Activated B cell treated with CpG ODN at 0.5 μM for 24 hours (primary cell): ENCODE measurements at regions not wholly inside any gene's neighbourhood (a gene's known extent, or its start where the extent isn't known, plus 50 kb on each side); places are given as distances from the start of the nearest gene placed in this dataset.

Experiments used
- ATAC-seq: fragments of 200-7000 bp; cut with Tn5 transposase; one replicate; pipeline ENCODE4 v1.10.0; 2021; ENCODE audit warnings: low read depth, mild to moderate bottlenecking, moderate library complexity
- CTCF ChIA-PET: fragments of 350-600 bp; sonication (Branson Sonifier 250); formaldehyde crosslinking; loops from one replicate; lab custom pipeline; 2021; ENCODE audit warnings: antibody characterized with exemption; lab: Charles Lee
- POLR2A ChIA-PET: fragments of 350-600 bp; sonication (Branson Sonifier 250); formaldehyde crosslinking; loops from one replicate; lab custom pipeline; 2021; ENCODE audit warnings: antibody characterized with exemption; lab: Charles Lee
- DNase-seq: peaks from one replicate; pipeline ENCODE4 v3.0.0; 2022
- H3K27ac Mint-ChIP-seq: one replicate; pipeline ENCODE4 v1.8.0; 2020; ENCODE audit warnings: mixed read lengths
- H3K27me3 Mint-ChIP-seq: one replicate; pipeline ENCODE4 v1.8.0; 2021; ENCODE audit warnings: mixed read lengths
- H3K36me3 Mint-ChIP-seq: one replicate; pipeline ENCODE4 v1.8.0; 2021; ENCODE audit warnings: low read depth, mixed read lengths
- H3K4me1 Mint-ChIP-seq: one replicate; pipeline ENCODE4 v1.8.0; 2021; ENCODE audit warnings: mixed read lengths
- H3K4me3 Mint-ChIP-seq: one replicate; pipeline ENCODE4 v1.8.0; 2020; ENCODE audit warnings: mild to moderate bottlenecking, mixed read lengths
- H3K9me3 Mint-ChIP-seq: one replicate; pipeline ENCODE4 v1.8.0; 2020; ENCODE audit warnings: mixed read lengths
- intact Hi-C: fragments of 100-400 bp; cut with micrococcal nuclease; formaldehyde crosslinking; loops from one replicate; pipeline ENCODE4 v1.15.1; 2024
- TF ChIP-seq, protein P1 (sequence below): fragments of 200-600 bp; IDR thresholded peaks from one replicate; pipeline ENCODE4 v1.8.0; 2022; ENCODE audit warnings: antibody characterized with exemption, mild to moderate bottlenecking

DNA sequence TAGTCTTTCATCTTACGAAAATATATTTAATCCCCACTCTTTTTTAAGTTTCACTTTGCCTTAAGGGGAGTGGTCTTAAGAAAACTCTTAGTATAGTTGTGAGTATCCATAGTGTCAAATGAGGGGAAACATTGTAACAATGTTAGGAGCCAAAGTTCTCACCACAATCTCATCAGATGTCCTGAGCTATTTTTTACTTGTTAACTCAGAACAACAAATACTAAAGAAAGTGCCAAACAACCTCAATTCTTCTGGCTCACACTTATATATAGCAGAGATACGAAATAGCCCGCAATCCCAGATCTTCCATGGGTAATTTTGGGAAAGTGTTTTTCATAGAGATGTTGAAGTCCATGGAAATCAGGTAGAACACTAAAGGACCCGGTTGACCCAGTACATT is 194.0 kb upstream of the DMRT1 start:
- intact Hi-C loops = no loop called here
- H3K4me3 Mint-ChIP-seq = no peak overlapping the region
- TF ChIP-seq, protein P1, sequence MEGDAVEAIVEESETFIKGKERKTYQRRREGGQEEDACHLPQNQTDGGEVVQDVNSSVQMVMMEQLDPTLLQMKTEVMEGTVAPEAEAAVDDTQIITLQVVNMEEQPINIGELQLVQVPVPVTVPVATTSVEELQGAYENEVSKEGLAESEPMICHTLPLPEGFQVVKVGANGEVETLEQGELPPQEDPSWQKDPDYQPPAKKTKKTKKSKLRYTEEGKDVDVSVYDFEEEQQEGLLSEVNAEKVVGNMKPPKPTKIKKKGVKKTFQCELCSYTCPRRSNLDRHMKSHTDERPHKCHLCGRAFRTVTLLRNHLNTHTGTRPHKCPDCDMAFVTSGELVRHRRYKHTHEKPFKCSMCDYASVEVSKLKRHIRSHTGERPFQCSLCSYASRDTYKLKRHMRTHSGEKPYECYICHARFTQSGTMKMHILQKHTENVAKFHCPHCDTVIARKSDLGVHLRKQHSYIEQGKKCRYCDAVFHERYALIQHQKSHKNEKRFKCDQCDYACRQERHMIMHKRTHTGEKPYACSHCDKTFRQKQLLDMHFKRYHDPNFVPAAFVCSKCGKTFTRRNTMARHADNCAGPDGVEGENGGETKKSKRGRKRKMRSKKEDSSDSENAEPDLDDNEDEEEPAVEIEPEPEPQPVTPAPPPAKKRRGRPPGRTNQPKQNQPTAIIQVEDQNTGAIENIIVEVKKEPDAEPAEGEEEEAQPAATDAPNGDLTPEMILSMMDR = no peak
- no peaks in the 10 kb centered on the region for H3K9me3 Mint-ChIP-seq
- no peaks in the 10 kb centered on the region for H3K27me3 Mint-ChIP-seq
- ATAC-seq (no peak), DNase-seq (no peak)
- no peaks in the 10 kb centered on the region for H3K36me3 Mint-ChIP-seq
- POLR2A ChIA-PET = no interaction called here
- H3K27ac Mint-ChIP-seq = no peak overlapping the region
- CTCF ChIA-PET = no interaction called here
- peaks cover 37% of the 10 kb centered on the region for H3K4me1 Mint-ChIP-seq

DNA sequence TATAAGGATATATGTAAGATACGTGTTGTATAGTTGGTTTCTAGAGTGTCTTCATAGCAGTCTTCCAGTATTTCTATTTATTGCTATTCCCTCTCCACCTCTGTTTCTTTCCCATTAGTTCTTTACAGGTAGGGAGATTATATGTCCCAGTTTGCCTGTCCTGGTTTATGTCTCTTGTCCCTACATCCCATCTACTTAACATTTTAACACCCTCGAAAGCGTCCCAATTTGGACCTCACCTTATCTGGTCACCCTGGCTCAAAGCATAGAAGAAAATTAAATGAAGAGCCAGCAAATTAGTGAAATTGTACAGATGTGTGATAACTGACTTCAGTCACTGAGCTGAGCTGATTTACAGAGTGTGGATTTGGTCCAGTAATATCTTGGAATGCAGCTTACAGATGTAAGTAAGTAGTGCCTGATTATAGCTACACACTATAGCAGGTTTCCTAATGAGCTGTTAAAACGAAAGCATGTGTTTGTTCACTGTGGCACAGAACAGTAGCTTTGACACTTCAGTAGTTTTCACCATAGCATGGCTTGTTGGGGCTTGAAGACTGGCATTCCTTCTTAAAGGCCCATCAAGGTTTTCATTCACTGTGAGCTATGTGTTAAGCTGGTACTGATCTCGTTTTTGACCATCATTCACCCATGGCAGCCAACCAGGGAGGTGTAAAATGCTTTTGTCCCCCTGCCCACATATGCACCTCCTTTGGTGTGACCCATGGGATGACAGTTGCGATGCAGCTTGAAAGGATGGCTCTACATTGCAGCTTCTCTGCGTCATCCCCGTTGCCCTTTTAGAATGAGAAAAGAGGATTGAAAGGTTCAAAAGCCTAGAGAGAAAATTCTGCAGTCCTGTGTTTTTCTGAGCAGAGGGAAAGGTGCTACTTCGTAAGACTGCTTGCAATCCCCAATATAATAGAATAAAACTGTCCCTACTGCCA is 192.1 kb upstream of the DMRT1 start:
- H3K27ac Mint-ChIP-seq = no peak overlapping the region
- no peak overlapping the region for H3K4me3 Mint-ChIP-seq
- intact Hi-C loops = no loop called here
- ATAC-seq (no peak), DNase-seq (no peak)
- no peaks in the 10 kb centered on the region for H3K36me3 Mint-ChIP-seq
- CTCF ChIA-PET = no interaction called here
- POLR2A ChIA-PET = no interaction called here
- peaks cover 40% of the 10 kb centered on the region for H3K4me1 Mint-ChIP-seq
- TF ChIP-seq, protein P1 = no peak
- H3K9me3 Mint-ChIP-seq = no peaks in the 10 kb centered on the region
- H3K27me3 Mint-ChIP-seq = no peaks in the 10 kb centered on the region

DNA sequence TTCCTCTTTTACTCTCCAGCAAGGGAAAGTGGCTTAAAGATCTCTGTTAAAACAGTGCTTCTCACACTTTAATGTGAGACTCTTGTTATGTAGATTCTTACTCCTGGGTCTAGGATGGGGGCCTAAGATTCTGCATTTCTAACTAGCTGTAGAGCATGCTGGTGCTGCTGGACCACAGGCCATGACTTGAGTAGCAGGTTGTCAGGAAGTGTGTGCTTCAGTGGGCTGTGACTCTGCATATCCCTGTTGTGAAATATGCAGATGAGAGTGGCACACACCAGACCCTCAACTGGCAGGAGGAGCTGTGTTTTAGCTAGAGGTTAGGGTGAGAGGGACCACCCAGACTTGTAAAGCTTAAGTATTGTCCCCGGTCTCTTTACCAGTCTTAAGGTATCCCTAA is 191.1 kb upstream of the DMRT1 start:
- peaks cover 36% of the 10 kb centered on the region for H3K4me1 Mint-ChIP-seq
- intact Hi-C loops = no loop called here
- H3K27ac Mint-ChIP-seq = peak overlapping the region; percentile 38

DNA sequence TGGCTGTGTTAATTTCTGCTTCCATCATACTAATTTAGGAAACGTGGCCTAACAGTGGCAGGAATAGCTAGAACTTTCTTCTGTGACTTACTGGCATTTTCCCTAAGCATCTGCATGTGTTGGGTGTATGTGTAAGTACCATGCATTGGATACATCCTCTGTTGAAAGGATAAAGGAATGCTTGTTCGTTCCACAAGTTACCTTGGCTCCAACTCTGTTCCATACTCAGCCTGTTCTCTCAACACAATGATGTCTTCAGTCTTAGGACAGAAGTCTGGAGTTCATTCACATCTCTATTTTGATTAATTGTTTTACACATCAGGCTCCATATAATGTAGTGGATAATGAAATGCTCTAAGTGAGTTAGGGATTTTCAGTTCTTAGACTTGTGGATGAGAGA is 190.1 kb upstream of the DMRT1 start:
- Mint-ChIP-seq H3K4me1 (peaks cover 28% of the 10 kb centered on the region), H3K27ac (no peak overlapping the region), H3K27me3 (no peaks in the 10 kb centered on the region), H3K4me3 (no peak overlapping the region), H3K36me3 (no peaks in the 10 kb centered on the region), H3K9me3 (no peaks in the 10 kb centered on the region)
- DNase-seq = no peak
- POLR2A ChIA-PET = no interaction called here
- ATAC-seq = no peak
- TF ChIP-seq, protein P1 = no peak
- CTCF ChIA-PET = no interaction called here
- intact Hi-C loops = no loop called here

More for the DNA sequence above, 191.1 kb upstream of the DMRT1 start:
- TF ChIP-seq, protein P1 = no peak
- Mint-ChIP-seq H3K4me3 (peak overlapping the region; percentile 72), H3K36me3 (no peaks in the 10 kb centered on the region), H3K27me3 (no peaks in the 10 kb centered on the region), H3K9me3 (no peaks in the 10 kb centered on the region)
- DNase-seq (no peak), ATAC-seq (peak; percentile 68)
- CTCF ChIA-PET = no interaction called here
- POLR2A ChIA-PET = no interaction called here

DNA sequence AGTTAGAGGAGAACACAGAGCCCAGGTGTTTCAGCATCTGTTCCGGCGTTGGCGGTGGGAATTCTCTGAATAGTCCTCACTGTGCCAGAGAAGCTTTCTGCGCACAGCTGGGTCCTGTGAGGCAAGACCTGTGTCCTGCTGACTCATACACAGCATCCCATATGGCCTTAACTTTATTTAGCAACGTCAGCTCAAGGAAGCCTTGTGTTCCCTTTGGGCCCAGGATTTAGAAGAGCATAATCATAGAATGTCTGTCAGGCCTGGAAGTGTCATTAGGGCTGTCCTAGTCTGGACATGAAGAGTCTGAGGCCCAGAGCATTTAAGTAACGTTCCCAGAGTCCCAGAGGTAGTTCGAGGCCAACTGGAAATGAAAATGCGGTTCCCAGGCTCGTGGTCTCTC is 188.6 kb upstream of the DMRT1 start:
- H3K27me3 Mint-ChIP-seq = no peaks in the 10 kb centered on the region
- TF ChIP-seq, protein P1 = no peak
- H3K9me3 Mint-ChIP-seq = no peaks in the 10 kb centered on the region
- intact Hi-C loops = no loop called here
- peaks cover 40% of the 10 kb centered on the region for H3K4me1 Mint-ChIP-seq
- no peak for DNase-seq
- POLR2A ChIA-PET = no interaction called here
- CTCF ChIA-PET = interaction anchor here (0.6 kb wide), 1 partner anchor 11 kb away, joined by 3 read pairs; no protein-coding TSS in a partner anchor
- no peak overlapping the region for H3K4me3 Mint-ChIP-seq
- no peak overlapping the region for H3K27ac Mint-ChIP-seq
- no peaks in the 10 kb centered on the region for H3K36me3 Mint-ChIP-seq
- no peak for ATAC-seq
